K562 (cell line): ENCODE measurements at regions not wholly inside any gene's neighbourhood (a gene's known extent, or its start where the extent isn't known, plus 50 kb on each side); places are given as distances from the start of the nearest gene placed in this dataset.

Experiments
- ATAC-seq: fragments of 200-7000 bp; cut with Tn5 transposase; 3 replicates; pipeline ENCODE4 v1.9.1; 2020; ENCODE audit warnings: moderate library complexity
- BruUV-seq: library from RNA; stranded (reverse); fragments of 400-500 nt; replicated peaks from 2 replicates; lab custom pipeline; 2021; lab: Mats Ljungman, UMichigan
- CTCF ChIA-PET: fragments of 300-600 bp; formaldehyde crosslinking; extraction: SDS; loops from one replicate; lab custom pipeline; 2021; ENCODE audit warnings: low intra/inter-chr PET ratio; lab: Yijun Ruan, JAX
- POLR2A ChIA-PET: fragments of 300-600, 350-650 bp; sonication (Branson Sonifier 250); formaldehyde crosslinking; extraction: SDS; loops from one replicate; lab custom pipeline; 2021; ENCODE audit warnings: antibody characterized with exemption, inconsistent platforms; lab: Yijun Ruan, JAX
- DNase-seq, 4 experiments: peaks; one replicate each; pipeline versions ENCODE4 v3.0.0 to v3.0.0-alpha.2; 2011 to 2018; ENCODE audit warnings: low spot score in 3 of 4, mixed read lengths in 3 of 4; ENCODE audit errors: extremely low read depth in 1 of 4
- FAIRE-seq: peaks from 2 replicates; lab custom pipeline; 2011; peaks lifted over from hg19 to GRCh38; lab: Jason Lieb, UNC
- H2AFZ ChIP-seq: 2 replicates; pipeline ENCODE4 v1.6.0; 2011; ENCODE audit warnings: low read depth, low read length, control low read depth, inconsistent platforms
- H3K27ac ChIP-seq: fragments of 200-600 bp; 3 replicates; pipeline ENCODE4 v1.8.0; 2011; ENCODE audit warnings: low read depth, mild to moderate bottlenecking, control low read depth, inconsistent platforms, low read length, moderate library complexity, mixed read lengths; ENCODE audit errors: extremely low read depth
- H3K27me3 ChIP-seq, 2 experiments: fragments of 300-600 bp in 1 of 2; 2 replicates in 1 of 2; 3 replicates in 1 of 2; pipeline versions ENCODE4 v1.6.0 to v1.8.0; 2011; ENCODE audit warnings: inconsistent platforms in 2 of 2, low read length in 2 of 2, mild to moderate bottlenecking in 1 of 2, mixed read lengths in 1 of 2, moderate library complexity in 1 of 2; ENCODE audit not compliant: control insufficient read depth in 2 of 2, insufficient read depth in 2 of 2
- H3K36me3 ChIP-seq: fragments of 300-600 bp; 3 replicates; pipeline ENCODE4 v1.8.0; 2011; ENCODE audit warnings: mild to moderate bottlenecking, low read length, inconsistent platforms; ENCODE audit not compliant: control insufficient read depth, insufficient read depth
- H3K4me1 ChIP-seq, 2 experiments: fragments of 200-600 bp in 1 of 2; replicated peaks in 1 of 2; 2 replicates in 1 of 2; 3 replicates in 1 of 2; pipeline versions ENCODE4 v1.5.1 to v1.8.0; 2011; ENCODE audit warnings: inconsistent platforms in 2 of 2, low read length in 2 of 2, mild to moderate bottlenecking in 1 of 2, mixed read lengths in 1 of 2, moderate library complexity in 1 of 2; ENCODE audit not compliant: control insufficient read depth in 2 of 2, insufficient read depth in 2 of 2
- H3K4me2 ChIP-seq: 2 replicates; pipeline ENCODE4 v1.6.1; 2011; ENCODE audit warnings: low read length, control low read depth, inconsistent platforms, mixed read lengths; ENCODE audit not compliant: insufficient read depth
- H3K4me3 ChIP-seq: fragments of 200-600 bp; sonication (generic), shearing (Covaris generic); 2 replicates; pipeline ENCODE4 v1.5.1; 2016; ENCODE audit warnings: control low read depth, inconsistent platforms
- H3K79me2 ChIP-seq: fragments of 200-600 bp; 3 replicates; pipeline ENCODE4 v1.8.0; 2011; ENCODE audit warnings: low read length, inconsistent platforms; ENCODE audit not compliant: control insufficient read depth, insufficient read depth
- H3K9ac ChIP-seq, 2 experiments: 2 replicates each; pipeline versions ENCODE4 v1.6.0 to v1.6.1; 2011; ENCODE audit warnings: low read depth in 2 of 2, low read length in 2 of 2, control low read depth in 1 of 2, inconsistent platforms in 1 of 2, mild to moderate bottlenecking in 1 of 2, mixed read lengths in 1 of 2; ENCODE audit not compliant: insufficient read depth in 1 of 2
- H3K9me1 ChIP-seq: one replicate; pipeline ENCODE4 v1.6.0; 2011; ENCODE audit warnings: inconsistent platforms, mild to moderate bottlenecking, low read length, moderate library complexity; ENCODE audit not compliant: control insufficient read depth, insufficient read depth
- H3K9me3 ChIP-seq: replicated peaks from 2 replicates; pipeline ENCODE4 v1.5.1; 2011; ENCODE audit warnings: low read depth, low read length, inconsistent platforms; ENCODE audit not compliant: control insufficient read depth, insufficient read depth
- H4K20me1 ChIP-seq: replicated peaks from 2 replicates; pipeline ENCODE4 v1.6.1; 2011; ENCODE audit warnings: low read length, inconsistent platforms, mixed read lengths; ENCODE audit not compliant: control insufficient read depth, insufficient read depth
- RAD51 ChIP-seq: fragments of 450-650 bp; IDR thresholded peaks from 2 replicates; pipeline ENCODE4 v1.7.1; 2016; ENCODE audit warnings: low read depth, mild to moderate bottlenecking, borderline replicate concordance
- in situ Hi-C: fragments of 300-500 bp; cut with MboI; formaldehyde crosslinking; loops from 4 replicates; pipeline ENCODE4 v1.15.0; 2018; ENCODE audit warnings: inconsistent platforms, mixed read lengths
- intact Hi-C: fragments of 100-400 bp; cut with micrococcal nuclease; formaldehyde crosslinking; loops from 2 replicates; pipeline ENCODE4 v1.14.2; 2022
- TF ChIP-seq, protein P1 (sequence below): fragments of 450-650 bp; IDR thresholded peaks from 2 replicates; pipeline ENCODE4 v1.6.1; 2017; ENCODE audit warnings: antibody characterized with exemption
- TF ChIP-seq, protein P2 (sequence below): fragments of 450-650 bp; IDR thresholded peaks from 2 replicates; pipeline ENCODE4 v1.6.1; 2018; ENCODE audit not compliant: partially characterized antibody

DNA sequence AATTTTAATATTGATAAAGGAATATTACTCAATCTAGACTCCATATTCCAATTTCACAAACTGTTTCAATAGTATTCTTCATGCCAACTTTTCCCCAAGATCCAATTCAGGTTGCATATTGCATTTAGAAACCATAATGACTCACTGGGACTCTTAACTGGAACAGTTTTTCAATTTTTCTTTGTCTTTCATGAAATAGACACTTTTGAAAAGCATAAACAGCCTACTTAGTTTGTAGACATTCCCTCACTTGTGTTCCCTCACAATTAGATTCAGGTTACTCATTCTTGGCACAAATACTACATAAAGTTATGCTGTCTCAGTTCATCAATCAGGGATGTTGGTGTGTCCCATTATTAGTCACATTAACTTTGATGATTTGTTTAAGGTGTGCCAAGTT, 1768.4 kb upstream of the PIK3C3 start:
- Histone ChIP-seq H4K20me1 (no peaks in the 10 kb centered on the region), H3K4me3 (no peak overlapping the region), H3K27me3 (no peaks in the 10 kb centered on the region), H3K9me1 (no peaks in the 10 kb centered on the region), H3K9ac (no peak overlapping the region), H3K79me2 (no peaks in the 10 kb centered on the region), H3K4me2 (no peak overlapping the region), H2AFZ (no peak overlapping the region), H3K9me3 (no peaks in the 10 kb centered on the region), H3K27ac (no peak overlapping the region), H3K36me3 (no peaks in the 10 kb centered on the region), H3K4me1 (no peaks in the 10 kb centered on the region)
- intact Hi-C loops (no loop called here), in situ Hi-C loops (no loop called here)
- no TSS peak for BruUV-seq
- no peak for ATAC-seq
- ChIA-PET CTCF (no interaction called here), POLR2A (no interaction called here)
- TF ChIP-seq, protein P1, sequence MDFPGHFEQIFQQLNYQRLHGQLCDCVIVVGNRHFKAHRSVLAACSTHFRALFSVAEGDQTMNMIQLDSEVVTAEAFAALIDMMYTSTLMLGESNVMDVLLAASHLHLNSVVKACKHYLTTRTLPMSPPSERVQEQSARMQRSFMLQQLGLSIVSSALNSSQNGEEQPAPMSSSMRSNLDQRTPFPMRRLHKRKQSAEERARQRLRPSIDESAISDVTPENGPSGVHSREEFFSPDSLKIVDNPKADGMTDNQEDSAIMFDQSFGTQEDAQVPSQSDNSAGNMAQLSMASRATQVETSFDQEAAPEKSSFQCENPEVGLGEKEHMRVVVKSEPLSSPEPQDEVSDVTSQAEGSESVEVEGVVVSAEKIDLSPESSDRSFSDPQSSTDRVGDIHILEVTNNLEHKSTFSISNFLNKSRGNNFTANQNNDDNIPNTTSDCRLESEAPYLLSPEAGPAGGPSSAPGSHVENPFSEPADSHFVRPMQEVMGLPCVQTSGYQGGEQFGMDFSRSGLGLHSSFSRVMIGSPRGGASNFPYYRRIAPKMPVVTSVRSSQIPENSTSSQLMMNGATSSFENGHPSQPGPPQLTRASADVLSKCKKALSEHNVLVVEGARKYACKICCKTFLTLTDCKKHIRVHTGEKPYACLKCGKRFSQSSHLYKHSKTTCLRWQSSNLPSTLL, result no peak
- TF ChIP-seq RAD51, result no peak
- TF ChIP-seq, protein P2, sequence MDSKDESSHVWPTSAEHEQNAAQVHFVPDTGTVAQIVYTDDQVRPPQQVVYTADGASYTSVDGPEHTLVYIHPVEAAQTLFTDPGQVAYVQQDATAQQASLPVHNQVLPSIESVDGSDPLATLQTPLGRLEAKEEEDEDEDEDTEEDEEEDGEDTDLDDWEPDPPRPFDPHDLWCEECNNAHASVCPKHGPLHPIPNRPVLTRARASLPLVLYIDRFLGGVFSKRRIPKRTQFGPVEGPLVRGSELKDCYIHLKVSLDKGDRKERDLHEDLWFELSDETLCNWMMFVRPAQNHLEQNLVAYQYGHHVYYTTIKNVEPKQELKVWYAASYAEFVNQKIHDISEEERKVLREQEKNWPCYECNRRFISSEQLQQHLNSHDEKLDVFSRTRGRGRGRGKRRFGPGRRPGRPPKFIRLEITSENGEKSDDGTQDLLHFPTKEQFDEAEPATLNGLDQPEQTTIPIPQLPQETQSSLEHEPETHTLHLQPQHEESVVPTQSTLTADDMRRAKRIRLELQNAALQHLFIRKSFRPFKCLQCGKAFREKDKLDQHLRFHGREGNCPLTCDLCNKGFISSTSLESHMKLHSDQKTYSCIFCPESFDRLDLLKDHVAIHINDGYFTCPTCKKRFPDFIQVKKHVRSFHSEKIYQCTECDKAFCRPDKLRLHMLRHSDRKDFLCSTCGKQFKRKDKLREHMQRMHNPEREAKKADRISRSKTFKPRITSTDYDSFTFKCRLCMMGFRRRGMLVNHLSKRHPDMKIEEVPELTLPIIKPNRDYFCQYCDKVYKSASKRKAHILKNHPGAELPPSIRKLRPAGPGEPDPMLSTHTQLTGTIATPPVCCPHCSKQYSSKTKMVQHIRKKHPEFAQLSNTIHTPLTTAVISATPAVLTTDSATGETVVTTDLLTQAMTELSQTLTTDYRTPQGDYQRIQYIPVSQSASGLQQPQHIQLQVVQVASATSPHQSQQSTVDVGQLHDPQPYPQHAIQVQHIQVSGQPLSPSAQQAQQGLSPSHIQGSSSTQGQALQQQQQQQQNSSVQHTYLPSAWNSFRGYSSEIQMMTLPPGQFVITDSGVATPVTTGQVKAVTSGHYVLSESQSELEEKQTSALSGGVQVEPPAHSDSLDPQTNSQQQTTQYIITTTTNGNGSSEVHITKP, result no peak
- no peak for DNase-seq
- FAIRE-seq, result no peak
